ENCODE measurements at regions not wholly inside any gene's neighbourhood (a gene's known extent, or its start where the extent isn't known, plus 50 kb on each side); places are given as distances from the start of the nearest gene placed in this dataset.

- H3K4me3 ChIP-seq, result no peak overlapping the region
- H3K27me3 ChIP-seq (ENCODE audit: control insufficient read depth in 3 of 3, insufficient read depth in 3 of 3, low read length in 2 of 3), result peaks cover 5 to 39% (median 39%) of the 10 kb centered on the region in 3 donors
- H3K36me3 ChIP-seq (ENCODE audit: control insufficient read depth in 4 of 4, insufficient read depth in 4 of 4, low read length in 4 of 4), result no peaks in the 10 kb centered on the region
- H3K9me3 ChIP-seq (ENCODE audit: control insufficient read depth in 4 of 4, insufficient read depth in 3 of 4, low read length in 3 of 4), result no peaks in the 10 kb centered on the region
- no peak for TF ChIP-seq CTCF (IDR thresholded peaks at IDR 0.05; ENCODE audit: control extremely low read depth, extremely low read depth)
- WGBS, 2 donors, result 56 to 64% methylated on average over 6 of the region's 6 CpGs
- no peak overlapping the region for H3K27ac ChIP-seq (ENCODE audit: low read depth in 1 of 2, low read length in 1 of 2)
- no peaks in the 10 kb centered on the region for H3K4me1 ChIP-seq (ENCODE audit: control insufficient read depth in 5 of 5, insufficient read depth in 5 of 5, low read length in 5 of 5)
- H3K9ac ChIP-seq (ENCODE audit: insufficient read depth in 1 of 2, low read length in 2 of 2), result no peak overlapping the region
- DNase-seq (no peak), ATAC-seq (ENCODE audit: insufficient read depth, low FRiP score) (no peak)
These were observed 128.3 kb downstream of the AACS start for GRCh38 chr12:125193376-125194152.

GRCh38 chr12:125194163-125194773 lies 129.0 kb downstream of the AACS start:
- Histone ChIP-seq H3K4me3 (no peak overlapping the region), H3K4me1 (ENCODE audit: control insufficient read depth in 5 of 5, insufficient read depth in 5 of 5, low read length in 5 of 5) (no peaks in the 10 kb centered on the region), H3K36me3 (ENCODE audit: control insufficient read depth in 4 of 4, insufficient read depth in 4 of 4, low read length in 4 of 4) (no peaks in the 10 kb centered on the region), H3K27ac (ENCODE audit: low read depth in 1 of 2, low read length in 1 of 2) (no peak overlapping the region), H3K9ac (ENCODE audit: insufficient read depth in 1 of 2, low read length in 2 of 2) (no peak overlapping the region), H3K27me3 (ENCODE audit: control insufficient read depth in 3 of 3, insufficient read depth in 3 of 3, low read length in 2 of 3) (peaks cover 5 to 32% (median 32%) of the 10 kb centered on the region in 3 donors), H3K9me3 (ENCODE audit: control insufficient read depth in 4 of 4, insufficient read depth in 3 of 4, low read length in 3 of 4) (no peaks in the 10 kb centered on the region)
- no peak for DNase-seq
- no peak for ATAC-seq (ENCODE audit: insufficient read depth, low FRiP score)
- 12 to 14% methylated on average over 19 of the region's 19 CpGs for WGBS, 2 donors
- TF ChIP-seq CTCF (IDR thresholded peaks at IDR 0.05; ENCODE audit: control extremely low read depth, extremely low read depth), result no peak

GRCh38 chr12:125194987-125195386 lies 129.8 kb downstream of the AACS start:
- Histone ChIP-seq H3K4me1 (ENCODE audit: control insufficient read depth in 5 of 5, insufficient read depth in 5 of 5, low read length in 5 of 5) (no peaks in the 10 kb centered on the region), H3K9ac (ENCODE audit: insufficient read depth in 1 of 2, low read length in 2 of 2) (no peak overlapping the region), H3K9me3 (ENCODE audit: control insufficient read depth in 4 of 4, insufficient read depth in 3 of 4, low read length in 3 of 4) (no peaks in the 10 kb centered on the region), H3K4me3 (no peak overlapping the region), H3K36me3 (ENCODE audit: control insufficient read depth in 4 of 4, insufficient read depth in 4 of 4, low read length in 4 of 4) (no peaks in the 10 kb centered on the region), H3K27ac (ENCODE audit: low read depth in 1 of 2, low read length in 1 of 2) (no peak overlapping the region), H3K27me3 (ENCODE audit: control insufficient read depth in 3 of 3, insufficient read depth in 3 of 3, low read length in 2 of 3) (peaks cover 5 to 25% (median 25%) of the 10 kb centered on the region in 3 donors)
- ATAC-seq (ENCODE audit: insufficient read depth, low FRiP score) (no peak), DNase-seq (no peak)
- TF ChIP-seq CTCF (IDR thresholded peaks at IDR 0.05; ENCODE audit: control extremely low read depth, extremely low read depth), result no peak
- WGBS, 2 donors, result 43 to 50% methylated on average over 8 of the region's 8 CpGs
